B cell (primary cell): ENCODE measurements at regions not wholly inside any gene's neighbourhood (a gene's known extent, or its start where the extent isn't known, plus 50 kb on each side); places are given as distances from the start of the nearest gene placed in this dataset.

Source experiments
- ATAC-seq: fragments of 200-7000 bp; cut with Tn5 transposase; one replicate; pipeline ENCODE4 v1.10.0; 2021; ENCODE audit warnings: low read depth, mild to moderate bottlenecking, moderate number of reproducible peaks, moderate library complexity
- CTCF ChIA-PET: fragments of 350-600 bp; sonication (Branson Sonifier 250); formaldehyde crosslinking; loops from one replicate; lab custom pipeline; 2021; ENCODE audit warnings: antibody characterized with exemption, inconsistent platforms; lab: Charles Lee
- POLR2A ChIA-PET: fragments of 350-600 bp; sonication (Branson Sonifier 250); formaldehyde crosslinking; loops from one replicate; lab custom pipeline; 2021; ENCODE audit warnings: antibody characterized with exemption; lab: Charles Lee
- DNase-seq: peaks from one replicate; pipeline ENCODE4 v3.0.0; 2013
- H2AFZ ChIP-seq: 2 replicates; pipeline ENCODE4 v1.6.1; 2012; ENCODE audit warnings: mild to moderate bottlenecking, low read depth, low read length; ENCODE audit not compliant: insufficient read depth, poor library complexity, severe bottlenecking
- H3K27ac ChIP-seq, 2 donors: 1 replicate in 1 of 2; 2 replicates in 1 of 2; pipeline ENCODE4 v1.5.1; 2012 to 2013; ENCODE audit warnings: low read length in 2 of 2, mild to moderate bottlenecking in 2 of 2, moderate library complexity in 1 of 2
- H3K27me3 ChIP-seq, 4 experiments: fragments of 200-600 bp in 1 of 4; sonication (generic) in 1 of 4; replicated peaks in 1 of 4; 1 replicate in 2 of 4; 2 replicates in 2 of 4; pipeline versions ENCODE4 v1.6.1 to v1.7.0; 2013 to 2016; ENCODE audit warnings: low read length in 3 of 4, mild to moderate bottlenecking in 2 of 4, mixed read lengths in 1 of 4, moderate library complexity in 1 of 4; ENCODE audit not compliant: insufficient read depth in 4 of 4, control insufficient read depth in 3 of 4; ENCODE audit errors: control extremely low read depth in 1 of 4
- H3K36me3 ChIP-seq, 2 experiments: replicated peaks in 1 of 2; 1 replicate in 1 of 2; 2 replicates in 1 of 2; pipeline versions ENCODE4 v1.6.1 to v1.7.1; 2013; ENCODE audit warnings: low read length in 1 of 2; ENCODE audit not compliant: insufficient read depth in 2 of 2, control insufficient read depth in 1 of 2; ENCODE audit errors: control extremely low read depth in 1 of 2, extremely low read depth in 1 of 2
- H3K4me1 ChIP-seq, 2 donors: fragments of 200-600 bp in 1 of 2; sonication (generic) in 1 of 2; 1 replicate in 1 of 2; 2 replicates in 1 of 2; pipeline versions ENCODE4 v1.5.1 to v1.6.1; 2013 to 2017; ENCODE audit warnings: low read length in 2 of 2; ENCODE audit not compliant: control insufficient read depth in 2 of 2, insufficient read depth in 2 of 2
- H3K4me2 ChIP-seq: replicated peaks from 2 replicates; pipeline ENCODE3; 2012; ENCODE audit warnings: mild to moderate bottlenecking, low read depth, low read length; ENCODE audit not compliant: poor library complexity, severe bottlenecking
- H3K4me3 ChIP-seq, 5 experiments: fragments of 200-600 bp in 1 of 5; sonication (generic) in 1 of 5; 1 replicate in 3 of 5; 2 replicates in 2 of 5; pipeline versions ENCODE4 v1.5.1 to v1.7.0; 2011 to 2016; ENCODE audit warnings: low read length in 4 of 5, mild to moderate bottlenecking in 4 of 5, low read depth in 2 of 5, control low read depth in 1 of 5, moderate library complexity in 1 of 5; ENCODE audit not compliant: insufficient read depth in 1 of 5; ENCODE audit errors: control extremely low read depth in 1 of 5, extremely low read depth in 1 of 5
- H3K79me2 ChIP-seq: fragments of 200-600 bp; sonication (generic); one replicate; pipeline ENCODE4 v1.6.0; 2016; ENCODE audit warnings: low read length; ENCODE audit not compliant: control insufficient read depth, insufficient read depth
- H3K9ac ChIP-seq: fragments of 200-600 bp; sonication (generic); 2 replicates; pipeline ENCODE4 v1.6.1; 2017; ENCODE audit warnings: mild to moderate bottlenecking, low read length, moderate library complexity
- H3K9me3 ChIP-seq, 3 donors: one replicate each; pipeline versions ENCODE4 v1.6.1 to v1.7.1; 2013; ENCODE audit warnings: low read length in 2 of 3; ENCODE audit not compliant: control insufficient read depth in 2 of 3, insufficient read depth in 1 of 3; ENCODE audit errors: control extremely low read depth in 1 of 3
- H4K20me1 ChIP-seq: 2 replicates; pipeline ENCODE4 v1.6.0; 2012; ENCODE audit warnings: mild to moderate bottlenecking, low read length; ENCODE audit not compliant: insufficient read depth, control insufficient read depth, poor library complexity, severe bottlenecking
- H3K27ac Mint-ChIP-seq: one replicate; pipeline ENCODE4 v1.8.0; 2021; ENCODE audit warnings: mixed read lengths
- H3K27me3 Mint-ChIP-seq: one replicate; pipeline ENCODE4 v1.8.0; 2021; ENCODE audit warnings: mixed read lengths
- H3K4me1 Mint-ChIP-seq: one replicate; pipeline ENCODE4 v1.8.0; 2021; ENCODE audit warnings: mixed read lengths
- H3K4me3 Mint-ChIP-seq: one replicate; pipeline ENCODE4 v1.8.0; 2021; ENCODE audit warnings: mixed read lengths
- H3K9me3 Mint-ChIP-seq: one replicate; pipeline ENCODE4 v1.8.0; 2022; ENCODE audit warnings: mixed read lengths; ENCODE audit not compliant: insufficient read depth
- CTCF ChIP-seq: fragments of 200-600 bp; IDR thresholded peaks from one replicate; pipeline ENCODE4 v1.8.0; 2022; ENCODE audit warnings: antibody characterized with exemption, mild to moderate bottlenecking
- EZH2 ChIP-seq: IDR thresholded peaks from 2 replicates; pipeline ENCODE4 v1.6.1; 2012; ENCODE audit warnings: borderline replicate concordance, low read depth, mild to moderate bottlenecking, moderate library complexity, low read length; ENCODE audit not compliant: insufficient read depth, poor library complexity, severe bottlenecking
- WGBS: methylation state at CpG from one replicate; pipeline ENCODE4 v1.1.5; 2013; ENCODE audit warnings: missing lambda C conversion rate; ENCODE audit not compliant: insufficient coverage; 5-methylcytosine and 5-hydroxymethylcytosine counted together
- intact Hi-C: fragments of 100-400 bp; cut with micrococcal nuclease; formaldehyde crosslinking; loops from one replicate; pipeline ENCODE4 v1.10.0; 2022

- H3K79me2 ChIP-seq, result no peaks in the 10 kb centered on the region
- DNase-seq (no peak), ATAC-seq (no peak)
- no peak overlapping the region for H3K4me2 ChIP-seq
- H3K36me3 ChIP-seq, result no peaks in the 10 kb centered on the region
- Mint-ChIP-seq H3K27me3 (no peaks in the 10 kb centered on the region), H3K9me3 (no peaks in the 10 kb centered on the region), H3K4me3 (no peak overlapping the region), H3K4me1 (peaks cover 8% of the 10 kb centered on the region), H3K27ac (no peak overlapping the region)
- H4K20me1 ChIP-seq, result no peaks in the 10 kb centered on the region
- no peak overlapping the region for H3K27ac ChIP-seq
- H2AFZ ChIP-seq, result no peak overlapping the region
- no peaks in the 10 kb centered on the region for H3K27me3 ChIP-seq
- POLR2A ChIA-PET, result no interaction called here
- TF ChIP-seq EZH2 (no peak), CTCF (no peak)
- WGBS, result no CpG with 5 or more reads among the region's 1 CpG
- CTCF ChIA-PET, result no interaction called here
- no peak overlapping the region for H3K9ac ChIP-seq
- H3K9me3 ChIP-seq, result no peaks in the 10 kb centered on the region
- no peak overlapping the region for H3K4me3 ChIP-seq
- H3K4me1 ChIP-seq, result no peaks in the 10 kb centered on the region
- intact Hi-C loops, result no loop called here
These were observed 361.9 kb upstream of the CFAP20DC start for GRCh38 chr3:59411694-59412093.

GRCh38 chr3:59411186-59411585 lies 361.4 kb upstream of the CFAP20DC start:
- H3K27me3 Mint-ChIP-seq, result no peaks in the 10 kb centered on the region
- no peak overlapping the region for H3K4me2 ChIP-seq
- no peak overlapping the region for H3K4me3 Mint-ChIP-seq
- no peak for ATAC-seq
- ChIA-PET POLR2A (no interaction called here), CTCF (interaction anchor here (0.6 to 0.9 kb wide), 2 partner anchors 18 to 91 kb away, joined by 3 read pairs; no protein-coding TSS in a partner anchor)
- no peak overlapping the region for H2AFZ ChIP-seq
- WGBS, result no CpG with 5 or more reads among the region's 2 CpGs
- no peaks in the 10 kb centered on the region for H3K9me3 ChIP-seq
- no peaks in the 10 kb centered on the region for H3K4me1 ChIP-seq
- H3K27ac Mint-ChIP-seq, result no peak overlapping the region
- no peak for DNase-seq
- no peak overlapping the region for H3K9ac ChIP-seq
- H3K27me3 ChIP-seq, result no peaks in the 10 kb centered on the region
- H3K79me2 ChIP-seq, result no peaks in the 10 kb centered on the region
- H3K27ac ChIP-seq, result no peak overlapping the region
- no peaks in the 10 kb centered on the region for H4K20me1 ChIP-seq
- TF ChIP-seq CTCF, result no peak
- TF ChIP-seq EZH2, result no peak
- intact Hi-C loops, result no loop called here
- H3K4me1 Mint-ChIP-seq, result peaks cover 10% of the 10 kb centered on the region
- no peaks in the 10 kb centered on the region for H3K36me3 ChIP-seq
- no peak overlapping the region for H3K4me3 ChIP-seq
- H3K9me3 Mint-ChIP-seq, result no peaks in the 10 kb centered on the region
